Activated CD4-positive, alpha-beta T cell treated with anti-CD3 and anti-CD28 coated beads, Interleukin-2, amount 50 U/mL, for 24 hours (primary cell): ENCODE measurements at regions not wholly inside any gene's neighbourhood (a gene's known extent, or its start where the extent isn't known, plus 50 kb on each side); places are given as distances from the start of the nearest gene placed in this dataset.
"Not testable (repeated sequence)": the region's sequence is repeated elsewhere in the genome, so short reads cannot be mapped to it uniquely, and the experiment has no call there.

ENCODE experiments used
- DNase-seq, 2 donors: peaks; one replicate each; pipeline ENCODE4 v3.0.0-alpha.2; 2020; ENCODE audit warnings: low read depth in 1 of 2, low spot score in 1 of 2

DNA sequence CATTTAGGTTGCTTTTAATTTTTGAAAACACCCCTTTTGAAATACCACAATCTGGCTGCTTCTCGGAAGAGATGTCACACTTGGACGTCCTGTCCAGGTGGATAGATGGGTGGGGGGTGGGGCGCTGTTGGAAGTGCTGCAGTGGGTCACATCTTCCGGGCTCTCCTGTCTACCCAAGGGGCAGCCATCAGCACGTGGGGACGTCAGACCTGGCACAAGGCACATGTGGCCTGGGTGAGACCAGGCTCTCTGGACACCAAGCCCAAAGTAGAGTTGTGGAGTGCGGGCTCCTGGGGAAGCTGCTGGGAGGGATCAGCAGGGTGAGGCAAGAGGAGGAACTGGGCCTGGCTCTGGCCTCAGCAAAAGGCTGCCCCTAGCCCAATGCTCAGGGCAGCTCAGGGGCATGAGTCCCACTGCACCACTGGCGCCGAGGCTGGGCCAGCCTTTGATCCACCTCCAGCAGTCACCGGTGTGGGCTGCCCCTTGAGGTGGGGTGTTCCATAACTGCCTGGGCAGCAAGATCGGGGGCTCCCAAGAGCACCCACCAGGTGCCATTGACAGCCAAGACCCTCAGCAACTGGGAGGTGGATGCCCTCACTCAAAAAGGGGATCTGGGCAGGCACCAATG is 68.6 kb upstream of the CCND1 start:
- no peak for DNase-seq

DNA sequence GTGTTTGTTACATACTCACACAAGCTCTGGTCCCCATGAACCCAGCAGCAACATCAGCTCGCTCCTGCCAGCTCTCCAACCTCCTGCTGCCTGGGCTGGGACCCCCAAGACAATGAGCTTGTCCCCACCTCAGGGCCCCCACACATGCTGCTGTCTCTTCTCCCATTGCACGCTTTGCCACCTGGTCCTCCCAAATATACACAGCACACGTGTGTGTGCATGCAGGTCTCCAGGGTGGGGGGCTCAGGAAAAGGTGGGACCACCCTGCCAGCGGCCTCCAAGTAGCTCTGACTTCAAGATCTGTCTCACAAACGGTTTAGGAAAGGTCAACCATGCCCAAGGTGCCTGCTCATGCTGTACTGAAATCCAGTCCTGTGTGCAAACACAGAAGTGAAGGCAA is 68.1 kb upstream of the CCND1 start:
- DNase-seq, result no peak

DNA sequence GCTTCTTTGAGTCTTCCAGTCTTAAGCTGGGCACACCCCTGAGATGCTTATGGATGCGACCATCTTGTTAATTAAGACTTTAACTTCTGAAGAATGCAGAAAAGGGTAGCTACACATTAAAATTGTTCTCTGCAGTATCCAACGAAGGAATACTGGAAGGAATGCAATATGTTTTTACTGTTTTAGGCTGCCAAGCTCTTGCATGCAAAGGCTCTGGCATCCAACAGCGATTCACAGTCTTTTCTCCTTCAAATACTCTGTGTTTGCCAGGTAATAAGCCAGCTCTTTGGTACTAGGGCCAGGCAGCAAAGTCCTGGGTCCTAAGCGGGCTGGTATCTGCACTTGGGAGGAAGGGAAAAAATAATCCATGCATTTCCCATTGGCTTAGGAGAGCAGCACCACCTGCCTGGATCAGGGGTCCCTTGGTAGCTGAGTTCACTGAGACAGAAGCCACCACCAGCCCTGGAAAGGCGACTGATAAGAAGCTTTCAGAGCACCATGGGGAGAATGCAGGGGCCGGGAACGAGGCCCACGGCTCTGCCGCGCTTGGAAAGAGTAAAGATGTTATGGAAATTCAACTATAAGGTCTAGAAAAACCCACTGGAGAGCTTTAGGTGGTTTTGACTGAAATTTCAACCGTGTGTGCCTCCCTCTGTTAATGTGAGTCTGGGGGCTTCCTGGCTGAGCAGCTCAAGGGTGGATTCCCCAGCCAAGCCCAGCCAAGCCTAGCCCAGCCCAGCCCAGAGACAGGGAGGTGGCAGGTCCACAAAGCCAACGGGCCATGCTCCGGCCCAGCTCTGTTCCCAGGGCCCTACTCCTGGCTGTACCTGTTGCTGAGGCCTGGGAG is 67.0 kb upstream of the CCND1 start:
- DNase-seq, result no peak

GRCh38 chr11:69574608-69575255 is 66.2 kb upstream of the CCND1 start:
- DNase-seq, result no peak

DNA sequence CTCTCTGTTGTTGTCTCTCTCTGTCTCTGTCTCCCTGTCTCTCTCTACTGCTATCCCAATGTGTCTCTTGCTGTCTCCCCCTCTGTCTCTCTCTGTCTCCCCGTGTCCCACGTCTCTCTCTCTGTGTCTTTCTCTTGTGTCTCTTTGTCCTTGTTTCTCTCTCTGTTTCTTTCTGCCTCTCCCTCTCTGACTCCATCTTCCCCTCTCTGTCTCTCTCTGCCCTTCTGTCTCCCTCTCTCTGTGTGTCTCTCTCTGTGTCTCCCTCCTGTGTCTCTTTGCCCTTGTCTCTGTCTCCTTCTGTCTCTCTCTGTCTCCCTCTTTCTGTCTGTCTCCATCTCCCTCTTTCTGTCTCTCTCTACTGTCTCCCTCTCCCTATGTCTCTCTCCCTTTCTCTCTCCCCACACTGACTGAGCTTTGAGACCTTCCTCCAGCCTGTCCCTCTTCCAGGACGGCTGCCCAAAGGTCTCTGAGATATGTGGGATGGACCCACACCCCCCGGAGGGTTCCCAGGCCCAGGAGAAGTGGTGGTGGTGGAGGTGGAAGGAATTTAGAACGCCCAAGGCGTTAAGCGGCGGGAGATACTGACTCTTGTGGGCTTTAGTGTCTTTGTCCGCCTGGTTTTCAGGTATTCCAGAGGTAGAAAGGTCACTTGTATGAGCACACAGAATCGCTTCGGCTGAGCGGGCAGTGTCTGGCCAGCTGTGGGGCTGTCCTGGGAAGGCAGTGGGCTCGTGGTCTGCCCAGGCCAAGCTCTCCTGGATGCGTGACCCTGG is 65.5 kb upstream of the CCND1 start:
- DNase-seq, result no peak

DNA sequence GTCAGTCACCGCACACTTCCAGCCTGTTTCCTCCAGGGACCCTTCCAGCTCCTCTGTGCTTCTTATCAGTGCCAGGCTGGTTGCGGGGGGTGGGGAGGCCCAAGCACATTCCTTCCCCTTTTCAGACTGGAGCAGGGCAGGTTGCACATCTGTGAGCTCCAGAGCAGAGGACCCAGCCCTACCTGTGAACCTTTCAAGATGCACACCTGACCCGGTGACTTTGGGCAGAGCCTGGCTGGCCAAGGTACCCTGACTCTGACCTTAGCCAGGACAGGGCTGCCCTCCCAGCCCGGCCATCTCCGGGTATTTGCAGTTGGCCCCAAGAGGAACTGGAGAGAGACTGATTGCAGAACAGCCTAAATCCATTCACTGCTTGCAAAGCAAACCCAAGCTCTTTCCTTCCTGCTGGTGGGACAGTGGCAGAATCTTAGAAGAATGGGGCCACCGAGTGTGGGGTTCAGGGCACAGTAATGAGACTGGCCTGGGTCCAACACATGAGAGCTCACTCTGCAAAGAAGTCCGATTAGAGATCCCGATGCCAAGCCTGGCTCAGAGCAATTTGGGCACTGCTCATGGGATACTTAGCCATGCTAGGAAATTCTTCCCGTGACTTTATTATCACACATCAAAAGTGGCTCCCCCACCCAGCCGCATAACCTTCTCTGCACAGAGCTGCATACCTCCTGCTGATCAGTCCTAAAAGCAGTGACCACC is 64.7 kb upstream of the CCND1 start:
- DNase-seq, result no peak

GRCh38 chr11:69578167-69578566 is 62.8 kb upstream of the CCND1 start:
- DNase-seq, result no peak

DNA sequence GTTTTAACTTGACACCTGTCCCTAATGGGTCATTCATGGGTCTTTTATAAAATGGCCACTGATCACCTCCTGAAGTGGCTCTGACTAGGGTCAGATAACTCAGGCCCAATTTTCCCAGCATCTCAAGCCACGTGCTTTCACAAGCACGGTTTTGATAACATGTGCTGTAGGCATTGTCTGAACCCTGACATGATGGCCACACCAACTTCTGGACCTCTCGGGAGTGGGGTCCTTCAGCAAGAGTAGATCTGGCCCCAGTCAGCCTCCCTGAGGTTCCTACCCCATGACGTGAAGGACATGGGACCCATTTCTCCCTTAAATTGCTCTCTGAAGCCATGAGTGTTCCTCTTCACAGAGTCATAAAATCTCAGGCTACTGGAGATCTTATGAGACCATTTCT is 60.4 kb upstream of the CCND1 start:
- no peak for DNase-seq

GRCh38 chr11:69582756-69583467 is 58.0 kb upstream of the CCND1 start:
- no peak for DNase-seq

- DNase-seq, result no peak
Measured at GRCh38 chr11:69584160-69584559, 56.8 kb upstream of the CCND1 start.

DNA sequence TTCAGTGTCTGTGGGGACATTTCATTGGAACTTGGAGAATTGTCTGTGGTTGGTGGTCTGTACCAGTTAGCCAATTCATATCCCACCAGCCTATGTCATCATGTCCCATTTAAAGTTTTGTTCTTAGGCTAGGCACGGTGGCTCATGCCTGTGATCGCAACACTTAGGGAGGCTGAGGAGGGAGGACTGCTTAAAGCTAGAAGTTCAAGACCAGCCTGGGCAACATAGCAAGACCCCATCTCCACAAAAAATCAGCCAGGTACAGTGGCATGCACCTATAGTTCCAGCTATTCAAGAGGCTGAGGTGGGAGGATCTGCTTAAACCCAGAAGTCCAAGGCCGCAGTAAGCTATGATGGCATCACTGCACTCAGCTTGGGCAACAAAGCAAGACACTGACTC is 55.6 kb upstream of the CCND1 start:
- DNase-seq, result no peak

DNA sequence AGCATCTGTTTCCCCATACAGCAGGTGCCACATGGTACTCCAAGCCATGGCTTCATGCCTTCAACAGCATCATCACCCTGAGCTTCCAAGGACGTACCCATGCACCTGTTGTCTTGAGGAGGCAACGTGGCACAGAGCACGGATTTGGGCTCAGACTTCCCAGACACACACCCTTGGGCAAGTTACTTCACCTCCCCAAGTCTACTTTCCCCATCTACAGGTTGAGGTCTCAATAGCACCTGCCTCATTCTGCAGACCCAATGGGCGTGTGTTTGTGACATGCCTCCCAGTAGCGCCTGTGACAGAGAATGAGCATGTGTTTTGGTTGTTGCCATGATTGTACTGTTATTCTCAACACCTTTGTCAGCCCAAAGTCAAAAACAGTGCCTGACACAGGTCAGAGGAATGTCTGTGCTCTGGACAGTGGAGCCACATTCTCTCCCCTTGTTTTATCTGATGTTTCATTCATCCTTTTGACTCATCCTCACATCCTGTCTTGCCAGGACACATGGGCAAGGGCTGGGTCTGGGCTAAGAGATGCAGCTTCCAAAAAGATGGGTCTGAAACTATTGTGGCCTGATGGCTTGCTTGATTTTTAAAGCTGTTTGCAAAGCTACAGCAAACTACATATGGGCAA is 53.4 kb upstream of the CCND1 start:
- no peak for DNase-seq

DNA sequence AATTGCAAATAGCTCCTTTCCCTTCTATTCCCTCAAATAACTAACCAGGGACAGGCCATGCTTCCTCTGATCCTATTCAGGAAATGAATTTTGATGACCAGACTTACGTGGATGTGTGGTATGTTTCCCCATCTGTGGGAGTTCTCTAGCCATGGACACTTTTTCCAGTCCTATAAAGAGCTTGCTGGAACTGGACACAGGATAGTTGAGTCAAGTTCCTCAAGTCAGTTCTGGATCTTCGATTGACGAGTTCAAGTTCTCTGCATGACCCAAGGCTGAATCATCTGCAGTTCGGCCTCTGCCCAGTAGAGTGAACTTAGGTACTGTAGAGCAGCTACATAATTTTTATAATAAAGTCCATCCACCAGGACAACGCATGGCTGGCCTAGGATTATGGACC is 52.7 kb upstream of the CCND1 start:
- no peak for DNase-seq

GRCh38 chr11:69590088-69590487 is 50.9 kb upstream of the CCND1 start:
- not testable (repeated sequence) for DNase-seq
